ENCODE measurements at regions not wholly inside any gene's neighbourhood (a gene's known extent, or its start where the extent isn't known, plus 50 kb on each side); places are given as distances from the start of the nearest gene placed in this dataset.
"Not testable (repeated sequence)": the region's sequence is repeated elsewhere in the genome, so short reads cannot be mapped to it uniquely, and the experiment has no call there.

DNA sequence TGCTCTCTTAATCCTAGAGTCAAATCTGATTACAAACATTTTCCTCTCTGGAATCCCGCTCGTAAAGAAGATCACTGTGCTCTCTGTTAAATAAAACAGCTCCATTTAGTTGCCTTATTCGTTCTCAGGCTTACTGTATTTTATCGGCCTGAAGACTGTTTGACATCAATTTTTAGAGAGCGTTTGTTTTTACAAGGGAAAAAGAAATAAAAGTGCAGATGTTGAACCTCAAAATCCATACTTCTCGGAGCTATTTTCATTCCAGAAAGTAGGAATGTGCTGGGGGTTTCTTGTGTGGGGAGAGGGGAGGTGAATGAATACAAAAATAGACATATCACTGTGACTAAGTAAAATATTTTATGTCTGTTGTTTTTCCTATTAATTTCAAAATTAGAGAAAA lies 140.1 kb downstream of the ARRDC4 start:
- TF ChIP-seq, protein P1, sequence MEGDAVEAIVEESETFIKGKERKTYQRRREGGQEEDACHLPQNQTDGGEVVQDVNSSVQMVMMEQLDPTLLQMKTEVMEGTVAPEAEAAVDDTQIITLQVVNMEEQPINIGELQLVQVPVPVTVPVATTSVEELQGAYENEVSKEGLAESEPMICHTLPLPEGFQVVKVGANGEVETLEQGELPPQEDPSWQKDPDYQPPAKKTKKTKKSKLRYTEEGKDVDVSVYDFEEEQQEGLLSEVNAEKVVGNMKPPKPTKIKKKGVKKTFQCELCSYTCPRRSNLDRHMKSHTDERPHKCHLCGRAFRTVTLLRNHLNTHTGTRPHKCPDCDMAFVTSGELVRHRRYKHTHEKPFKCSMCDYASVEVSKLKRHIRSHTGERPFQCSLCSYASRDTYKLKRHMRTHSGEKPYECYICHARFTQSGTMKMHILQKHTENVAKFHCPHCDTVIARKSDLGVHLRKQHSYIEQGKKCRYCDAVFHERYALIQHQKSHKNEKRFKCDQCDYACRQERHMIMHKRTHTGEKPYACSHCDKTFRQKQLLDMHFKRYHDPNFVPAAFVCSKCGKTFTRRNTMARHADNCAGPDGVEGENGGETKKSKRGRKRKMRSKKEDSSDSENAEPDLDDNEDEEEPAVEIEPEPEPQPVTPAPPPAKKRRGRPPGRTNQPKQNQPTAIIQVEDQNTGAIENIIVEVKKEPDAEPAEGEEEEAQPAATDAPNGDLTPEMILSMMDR (IDR thresholded peaks at IDR 0.05) = not testable (repeated sequence)
- not testable (repeated sequence) for TF ChIP-seq POLR2A (IDR thresholded peaks at IDR 0.05)

Data from esophagus squamous epithelium (tissue), 4 donors.